HL-60 (cell line): ENCODE measurements at regions not wholly inside any gene's neighbourhood (a gene's known extent, or its start where the extent isn't known, plus 50 kb on each side); places are given as distances from the start of the nearest gene placed in this dataset.

Experiments used
- DNase-seq, 2 experiments: peaks; one replicate each; pipeline ENCODE4 v3.0.0-alpha.2; 2010 to 2020; ENCODE audit warnings: low read depth in 1 of 2, low spot score in 1 of 2
- H3K27ac ChIP-seq: fragments of 250-450 bp; sonication (Bioruptor Pico); replicated peaks from 2 replicates; pipeline ENCODE4 v1.5.1; 2020; ENCODE audit warnings: mild to moderate bottlenecking, moderate library complexity
- H3K27me3 ChIP-seq: fragments of 250-450 bp; sonication (Bioruptor Pico); 2 replicates; pipeline ENCODE4 v1.5.1; 2021; ENCODE audit warnings: mild to moderate bottlenecking, moderate library complexity; ENCODE audit not compliant: insufficient read depth, poor library complexity, severe bottlenecking
- H3K4me3 ChIP-seq: replicated peaks from 2 replicates; pipeline ENCODE4 v1.5.1; 2011; ENCODE audit warnings: mild to moderate bottlenecking, control low read depth, low read length; ENCODE audit not compliant: insufficient read depth
- GABPA ChIP-seq: IDR thresholded peaks from 2 replicates; pipeline ENCODE4 v1.6.1; 2012; ENCODE audit warnings: low read depth
- POLR2AphosphoS5 ChIP-seq: IDR thresholded peaks from 2 replicates; pipeline ENCODE4 v1.6.1; 2012; ENCODE audit warnings: low read depth
- SPI1 ChIP-seq: IDR thresholded peaks from 2 replicates; pipeline ENCODE4 v1.6.1; 2012; ENCODE audit warnings: low read depth, mild to moderate bottlenecking, borderline replicate concordance
- TF ChIP-seq, protein P1 (sequence below): IDR thresholded peaks from one replicate; pipeline ENCODE4 v1.5.1; 2011; ENCODE audit warnings: low read length, control low read depth, inconsistent platforms; ENCODE audit not compliant: insufficient read depth
- TF ChIP-seq, protein P2 (sequence below): IDR thresholded peaks from 2 replicates; pipeline ENCODE4 v1.6.1; 2012; ENCODE audit warnings: low read depth; ENCODE audit not compliant: insufficient replicate concordance

DNA sequence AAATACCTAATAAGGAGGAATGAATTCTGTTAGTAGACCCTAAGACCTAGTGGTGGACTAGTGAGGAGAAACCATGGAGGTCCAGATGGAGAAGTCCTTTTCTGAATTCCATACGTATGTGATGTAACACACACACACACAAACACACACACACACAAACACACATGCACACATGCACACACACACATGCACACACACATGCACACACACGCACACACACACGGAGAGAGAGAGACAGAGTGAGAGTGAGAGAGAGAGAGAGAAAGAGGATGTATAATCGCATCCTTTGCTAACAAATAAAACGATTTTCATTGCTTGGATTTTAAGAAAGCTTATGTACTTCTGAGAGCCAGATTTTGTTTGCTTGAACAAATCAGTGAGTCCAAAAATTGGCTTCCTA, 132.6 kb upstream of the CEP162 start:
- Histone ChIP-seq H3K4me3 (no peak overlapping the region), H3K27me3 (no peaks in the 10 kb centered on the region), H3K27ac (no peak overlapping the region)
- TF ChIP-seq SPI1 = no peak
- TF ChIP-seq, protein P1, sequence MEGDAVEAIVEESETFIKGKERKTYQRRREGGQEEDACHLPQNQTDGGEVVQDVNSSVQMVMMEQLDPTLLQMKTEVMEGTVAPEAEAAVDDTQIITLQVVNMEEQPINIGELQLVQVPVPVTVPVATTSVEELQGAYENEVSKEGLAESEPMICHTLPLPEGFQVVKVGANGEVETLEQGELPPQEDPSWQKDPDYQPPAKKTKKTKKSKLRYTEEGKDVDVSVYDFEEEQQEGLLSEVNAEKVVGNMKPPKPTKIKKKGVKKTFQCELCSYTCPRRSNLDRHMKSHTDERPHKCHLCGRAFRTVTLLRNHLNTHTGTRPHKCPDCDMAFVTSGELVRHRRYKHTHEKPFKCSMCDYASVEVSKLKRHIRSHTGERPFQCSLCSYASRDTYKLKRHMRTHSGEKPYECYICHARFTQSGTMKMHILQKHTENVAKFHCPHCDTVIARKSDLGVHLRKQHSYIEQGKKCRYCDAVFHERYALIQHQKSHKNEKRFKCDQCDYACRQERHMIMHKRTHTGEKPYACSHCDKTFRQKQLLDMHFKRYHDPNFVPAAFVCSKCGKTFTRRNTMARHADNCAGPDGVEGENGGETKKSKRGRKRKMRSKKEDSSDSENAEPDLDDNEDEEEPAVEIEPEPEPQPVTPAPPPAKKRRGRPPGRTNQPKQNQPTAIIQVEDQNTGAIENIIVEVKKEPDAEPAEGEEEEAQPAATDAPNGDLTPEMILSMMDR = no peak
- TF ChIP-seq GABPA = no peak
- TF ChIP-seq, protein P2, sequence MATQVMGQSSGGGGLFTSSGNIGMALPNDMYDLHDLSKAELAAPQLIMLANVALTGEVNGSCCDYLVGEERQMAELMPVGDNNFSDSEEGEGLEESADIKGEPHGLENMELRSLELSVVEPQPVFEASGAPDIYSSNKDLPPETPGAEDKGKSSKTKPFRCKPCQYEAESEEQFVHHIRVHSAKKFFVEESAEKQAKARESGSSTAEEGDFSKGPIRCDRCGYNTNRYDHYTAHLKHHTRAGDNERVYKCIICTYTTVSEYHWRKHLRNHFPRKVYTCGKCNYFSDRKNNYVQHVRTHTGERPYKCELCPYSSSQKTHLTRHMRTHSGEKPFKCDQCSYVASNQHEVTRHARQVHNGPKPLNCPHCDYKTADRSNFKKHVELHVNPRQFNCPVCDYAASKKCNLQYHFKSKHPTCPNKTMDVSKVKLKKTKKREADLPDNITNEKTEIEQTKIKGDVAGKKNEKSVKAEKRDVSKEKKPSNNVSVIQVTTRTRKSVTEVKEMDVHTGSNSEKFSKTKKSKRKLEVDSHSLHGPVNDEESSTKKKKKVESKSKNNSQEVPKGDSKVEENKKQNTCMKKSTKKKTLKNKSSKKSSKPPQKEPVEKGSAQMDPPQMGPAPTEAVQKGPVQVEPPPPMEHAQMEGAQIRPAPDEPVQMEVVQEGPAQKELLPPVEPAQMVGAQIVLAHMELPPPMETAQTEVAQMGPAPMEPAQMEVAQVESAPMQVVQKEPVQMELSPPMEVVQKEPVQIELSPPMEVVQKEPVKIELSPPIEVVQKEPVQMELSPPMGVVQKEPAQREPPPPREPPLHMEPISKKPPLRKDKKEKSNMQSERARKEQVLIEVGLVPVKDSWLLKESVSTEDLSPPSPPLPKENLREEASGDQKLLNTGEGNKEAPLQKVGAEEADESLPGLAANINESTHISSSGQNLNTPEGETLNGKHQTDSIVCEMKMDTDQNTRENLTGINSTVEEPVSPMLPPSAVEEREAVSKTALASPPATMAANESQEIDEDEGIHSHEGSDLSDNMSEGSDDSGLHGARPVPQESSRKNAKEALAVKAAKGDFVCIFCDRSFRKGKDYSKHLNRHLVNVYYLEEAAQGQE = no peak
- TF ChIP-seq POLR2AphosphoS5 = no peak
- DNase-seq = no peak

DNA sequence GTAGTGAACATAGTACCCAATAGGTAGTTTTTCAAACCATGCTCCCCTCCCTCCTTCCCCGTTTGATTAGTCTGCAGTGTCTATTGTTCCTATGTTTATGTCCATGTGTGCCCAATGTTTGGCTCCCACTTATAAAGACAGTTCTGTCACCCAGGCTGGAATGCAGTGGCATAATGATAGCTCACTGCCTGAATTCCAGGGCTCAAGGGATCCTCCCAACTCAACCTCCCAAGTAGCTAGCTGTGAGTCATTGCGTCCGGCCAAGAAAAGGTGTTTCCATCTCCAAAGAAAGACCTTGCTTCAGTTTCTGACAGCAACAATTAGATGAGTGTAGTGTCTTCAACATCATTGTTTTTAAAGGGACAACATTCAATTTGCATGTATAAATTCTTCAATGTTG, 131.1 kb upstream of the CEP162 start:
- TF ChIP-seq, protein P2 = no peak
- TF ChIP-seq SPI1 (no peak), GABPA (no peak), POLR2AphosphoS5 (no peak)
- TF ChIP-seq, protein P1 = no peak
- DNase-seq = no peak
- no peak overlapping the region for H3K27ac ChIP-seq

DNA sequence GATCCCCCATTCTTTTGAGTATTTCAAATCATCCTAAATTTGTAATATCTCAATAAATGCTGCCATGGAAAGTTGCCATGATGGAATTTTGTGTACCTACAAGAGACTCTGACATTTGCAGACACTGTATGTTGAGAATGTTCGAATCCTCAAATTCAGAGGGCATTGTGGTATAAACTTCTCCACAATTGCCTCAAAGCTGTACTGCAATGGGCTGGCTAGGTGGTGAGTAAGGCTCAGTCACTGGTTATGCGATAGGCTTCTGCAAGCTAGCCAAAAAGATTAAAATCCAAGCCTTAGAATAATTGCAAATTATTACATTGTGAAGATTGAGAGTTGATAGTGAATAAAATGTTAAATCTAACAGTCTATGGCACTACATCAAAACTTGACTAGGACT, 130.2 kb upstream of the CEP162 start:
- Histone ChIP-seq H3K4me3 (no peak overlapping the region), H3K27ac (no peak overlapping the region), H3K27me3 (no peaks in the 10 kb centered on the region)
- no peak for DNase-seq
- TF ChIP-seq GABPA (no peak), SPI1 (no peak), POLR2AphosphoS5 (no peak)
- TF ChIP-seq, protein P2 = no peak
- TF ChIP-seq, protein P1 = no peak

More for the DNA sequence above, 131.1 kb upstream of the CEP162 start:
- no peak overlapping the region for H3K4me3 ChIP-seq
- no peaks in the 10 kb centered on the region for H3K27me3 ChIP-seq
